ENCODE measurements at regions not wholly inside any gene's neighbourhood (a gene's known extent, or its start where the extent isn't known, plus 50 kb on each side); places are given as distances from the start of the nearest gene placed in this dataset.

GRCh38 chr14:41404126-41404525, 202.6 kb upstream of the LRFN5 start:
- DNase-seq = no peak

- DNase-seq = no peak
Observed at GRCh38 chr14:41403360-41403759, 203.3 kb upstream of the LRFN5 start.

GRCh38 chr14:41397926-41398325, 208.8 kb upstream of the LRFN5 start:
- no peak for DNase-seq

- DNase-seq = no peak
Observed at GRCh38 chr14:41393512-41393911, 213.2 kb upstream of the LRFN5 start.

- no peak for DNase-seq
Observed at GRCh38 chr14:41392226-41392625, 214.4 kb upstream of the LRFN5 start.

GRCh38 chr14:41389355-41389754, 217.3 kb upstream of the LRFN5 start:
- DNase-seq = no peak

GRCh38 chr14:41385797-41386196, 220.9 kb upstream of the LRFN5 start:
- DNase-seq = no peak

GRCh38 chr14:41380017-41380416, 226.7 kb upstream of the LRFN5 start:
- no peak for DNase-seq

- DNase-seq = no peak
Observed at GRCh38 chr14:41378526-41378925, 228.2 kb upstream of the LRFN5 start.

- DNase-seq = no peak
Observed at GRCh38 chr14:41377932-41378331, 228.7 kb upstream of the LRFN5 start.

- no peak for DNase-seq
Observed at GRCh38 chr14:41374092-41374491, 232.6 kb upstream of the LRFN5 start.

- DNase-seq = no peak
Observed at GRCh38 chr14:41362139-41362538, 244.5 kb upstream of the LRFN5 start.

- no peak for DNase-seq
Observed at GRCh38 chr14:41360126-41360525, 246.6 kb upstream of the LRFN5 start.

GRCh38 chr14:41355866-41356265, 250.8 kb upstream of the LRFN5 start:
- no peak for DNase-seq

- no peak for DNase-seq
Observed at GRCh38 chr14:41350476-41350875, 256.2 kb upstream of the LRFN5 start.

- no peak for DNase-seq
Observed at GRCh38 chr14:41349289-41349910, 257.3 kb upstream of the LRFN5 start.

GRCh38 chr14:41343857-41344256, 262.8 kb upstream of the LRFN5 start:
- no peak for DNase-seq

GRCh38 chr14:41313196-41313595, 293.5 kb upstream of the LRFN5 start:
- DNase-seq = no peak

- DNase-seq = no peak
Observed at GRCh38 chr14:41303506-41303905, 303.2 kb upstream of the LRFN5 start.

GRCh38 chr14:41302776-41303175, 303.9 kb upstream of the LRFN5 start:
- no peak for DNase-seq

- DNase-seq = no peak
Observed at GRCh38 chr14:41299924-41300323, 306.8 kb upstream of the LRFN5 start.

GRCh38 chr14:41298328-41298690, 308.4 kb upstream of the LRFN5 start:
- no peak for DNase-seq

- DNase-seq = no peak
Observed at GRCh38 chr14:41297576-41298327, 308.9 kb upstream of the LRFN5 start.

GRCh38 chr14:41295734-41296133, 310.9 kb upstream of the LRFN5 start:
- no peak for DNase-seq
